Stimulated activated CD8-positive, alpha-beta memory T cell treated with anti-CD3 and anti-CD28 coated beads, Interleukin-2, amount 100 ng/mL, for 1 hour (primary cell): ENCODE measurements at regions not wholly inside any gene's neighbourhood (a gene's known extent, or its start where the extent isn't known, plus 50 kb on each side); places are given as distances from the start of the nearest gene placed in this dataset.

Source experiments
- DNase-seq, 2 donors: peaks; one replicate each; pipeline ENCODE4 v3.0.0-alpha.2; 2020; ENCODE audit warnings: low read depth in 2 of 2

- no peak for DNase-seq
These were observed 60.9 kb upstream of the CLMP start for GRCh38 chr11:123255909-123256308.

GRCh38 chr11:123254357-123254756 lies 59.3 kb upstream of the CLMP start:
- DNase-seq = no peak

GRCh38 chr11:123253911-123254310 lies 58.9 kb upstream of the CLMP start:
- DNase-seq = no peak

- DNase-seq = no peak
These were observed 58.2 kb upstream of the CLMP start for GRCh38 chr11:123253223-123253622.

- DNase-seq = no peak
These were observed 56.8 kb upstream of the CLMP start for GRCh38 chr11:123251657-123252344.

GRCh38 chr11:123250892-123251656 lies 56.0 kb upstream of the CLMP start:
- no peak for DNase-seq

- DNase-seq = no peak
These were observed 54.3 kb upstream of the CLMP start for GRCh38 chr11:123249354-123249753.

GRCh38 chr11:123247813-123248379 lies 52.8 kb upstream of the CLMP start:
- no peak for DNase-seq

- DNase-seq = no peak
These were observed 52.4 kb upstream of the CLMP start for GRCh38 chr11:123247496-123247799.

- peak; percentile 52 to 58 for DNase-seq
These were observed 51.9 kb upstream of the CLMP start for GRCh38 chr11:123246749-123247495.

GRCh38 chr11:123245567-123245966 lies 50.5 kb upstream of the CLMP start:
- DNase-seq = no peak
